HG02798 (cell line): ENCODE measurements at regions not wholly inside any gene's neighbourhood (a gene's known extent, or its start where the extent isn't known, plus 50 kb on each side); places are given as distances from the start of the nearest gene placed in this dataset.
A peak's percentile ranks its signal among the peaks of the same experiment; 100 is the strongest.

Experiments
- ATAC-seq: cut with Tn5 transposase; IDR thresholded peaks from one replicate; pipeline ENCODE4 v1.9.1; 2021; ENCODE audit warnings: mild to moderate bottlenecking; ENCODE audit not compliant: unreplicated experiment, poor library complexity

DNA sequence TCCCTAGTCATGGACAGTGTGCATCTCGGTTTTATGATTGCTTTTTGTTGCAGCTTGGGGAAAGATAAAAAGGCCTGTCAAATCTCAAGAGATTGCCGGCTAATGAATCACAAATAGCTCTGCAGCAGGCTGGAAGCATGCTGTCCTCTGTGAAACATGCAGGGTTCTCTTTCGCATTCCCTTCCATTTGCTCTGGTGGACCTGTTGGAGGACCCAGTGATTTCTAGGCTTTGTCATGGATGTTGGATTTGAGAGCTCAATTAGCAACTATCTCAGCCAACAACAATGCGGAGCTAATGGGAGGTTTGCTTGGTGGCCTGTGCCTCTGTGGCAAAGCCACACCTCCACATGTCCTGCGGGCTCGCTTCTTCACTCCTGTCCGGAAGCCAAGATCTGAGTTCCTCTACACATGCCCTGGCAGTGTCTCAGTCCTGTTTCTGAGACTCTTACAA is 418.1 kb upstream of the ARGLU1 start:
- ATAC-seq = no peak

DNA sequence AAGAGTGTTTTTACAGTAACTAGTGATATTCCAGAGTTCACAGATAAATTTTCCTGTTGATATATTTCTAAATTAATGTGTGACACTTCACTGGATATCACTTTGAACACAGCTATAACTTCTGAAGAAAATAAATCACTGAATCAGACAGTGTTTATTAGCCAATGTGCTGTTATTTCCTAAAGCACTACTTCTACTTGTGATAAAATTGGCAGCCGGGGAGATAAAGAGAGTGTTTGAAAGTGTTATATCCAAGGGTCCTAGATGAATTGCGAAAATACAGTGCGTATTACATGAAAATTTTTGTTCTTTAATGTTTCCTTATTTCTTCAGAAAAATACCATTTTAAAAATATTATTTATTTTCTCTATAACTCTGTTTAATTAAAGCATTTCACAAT is 417.5 kb upstream of the ARGLU1 start:
- ATAC-seq = no peak

DNA sequence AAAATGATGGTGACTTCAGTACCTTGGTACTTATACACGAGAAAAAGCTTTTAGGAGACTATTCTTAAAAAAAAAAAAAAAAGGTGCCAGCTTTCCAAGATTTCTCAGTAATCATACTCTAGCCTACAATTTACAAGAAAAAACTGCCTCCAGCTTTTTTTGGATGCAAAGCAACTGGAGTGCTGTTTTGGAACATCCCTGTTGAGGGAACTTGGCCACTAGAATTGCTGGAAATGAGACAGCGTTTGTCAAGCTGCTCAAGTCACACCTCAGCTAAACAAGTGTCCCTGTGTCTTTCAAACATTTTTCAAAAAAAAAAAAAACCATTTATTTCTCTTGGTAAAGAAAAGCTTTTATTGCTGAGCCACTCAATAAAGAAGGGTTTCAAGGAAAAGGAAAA is 413.1 kb upstream of the ARGLU1 start:
- ATAC-seq = no peak

DNA sequence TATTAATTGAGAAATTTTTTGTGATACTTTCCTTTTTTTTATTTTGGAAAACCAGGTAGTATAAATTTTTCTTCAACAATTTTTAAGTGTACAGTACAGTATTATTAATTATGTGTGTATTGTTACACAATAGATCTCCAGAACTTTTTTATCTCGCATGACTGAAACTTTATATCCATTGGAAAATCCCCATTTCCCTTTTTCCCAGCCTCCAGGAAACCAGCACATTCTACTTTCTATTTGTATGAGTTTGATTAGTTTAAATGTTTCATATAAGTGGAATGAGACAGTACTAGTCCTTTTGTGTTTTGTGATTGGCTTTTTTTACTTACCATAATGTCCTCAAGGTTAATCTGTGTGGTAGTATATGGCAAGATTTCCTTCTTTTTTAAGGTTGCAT is 399.5 kb upstream of the ARGLU1 start:
- no peak for ATAC-seq

DNA sequence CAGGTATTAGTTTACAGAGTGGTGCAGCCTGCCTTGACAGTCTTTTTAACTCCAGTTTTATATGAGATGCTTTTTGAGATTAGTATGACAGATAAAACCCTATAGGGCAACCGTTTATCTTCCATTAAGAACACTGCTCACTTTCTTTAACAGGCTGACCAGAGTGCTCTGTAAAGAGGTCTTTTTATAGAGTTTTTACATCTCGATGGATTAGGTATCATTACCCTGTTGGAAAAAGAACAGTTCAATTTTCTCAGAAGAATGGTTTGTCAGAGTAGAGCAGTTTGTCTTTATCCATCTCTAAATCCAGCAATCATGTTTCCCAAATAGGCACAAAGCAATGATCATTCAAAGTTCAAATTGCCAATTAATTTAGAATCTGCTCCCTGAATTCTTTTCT is 395.2 kb upstream of the ARGLU1 start:
- ATAC-seq = no peak

DNA sequence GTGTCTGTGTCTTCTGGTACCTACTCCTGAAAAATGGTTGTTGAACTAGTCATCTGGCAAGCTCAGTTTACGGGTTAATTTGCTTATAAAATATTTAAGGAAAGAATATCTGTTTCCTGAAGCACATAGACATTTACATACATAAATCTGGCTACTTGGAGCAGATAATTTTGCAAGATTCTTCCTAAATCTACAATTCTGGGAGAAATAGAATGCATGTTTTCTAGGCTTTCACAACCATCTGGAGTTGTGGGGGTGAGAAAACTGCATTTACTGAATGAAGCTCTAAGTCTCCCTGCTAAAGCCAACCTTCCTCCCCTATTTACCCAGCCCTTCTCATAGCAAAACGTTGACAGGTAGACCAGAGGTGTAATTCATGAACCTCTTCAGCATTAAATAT is 393.7 kb upstream of the ARGLU1 start:
- ATAC-seq = no peak

DNA sequence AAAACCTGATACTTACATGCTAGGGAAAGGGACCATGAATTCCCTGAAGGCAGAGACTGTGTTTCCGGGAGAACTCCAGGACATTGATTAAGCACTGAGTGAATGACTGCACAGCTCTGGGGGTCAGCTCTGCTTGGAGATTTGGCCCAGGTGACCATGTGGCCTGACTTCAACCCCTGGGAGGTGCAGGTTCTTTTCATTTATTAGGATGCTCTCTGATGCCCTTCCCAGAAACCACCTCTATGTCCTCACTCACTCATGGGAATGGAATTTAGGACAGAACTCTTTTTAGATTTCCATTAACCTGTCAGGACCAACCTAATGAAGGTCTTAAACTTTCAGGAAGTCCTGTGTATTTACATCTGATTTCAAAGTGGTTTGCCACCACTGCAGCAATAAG is 393.3 kb upstream of the ARGLU1 start:
- ATAC-seq = no peak

DNA sequence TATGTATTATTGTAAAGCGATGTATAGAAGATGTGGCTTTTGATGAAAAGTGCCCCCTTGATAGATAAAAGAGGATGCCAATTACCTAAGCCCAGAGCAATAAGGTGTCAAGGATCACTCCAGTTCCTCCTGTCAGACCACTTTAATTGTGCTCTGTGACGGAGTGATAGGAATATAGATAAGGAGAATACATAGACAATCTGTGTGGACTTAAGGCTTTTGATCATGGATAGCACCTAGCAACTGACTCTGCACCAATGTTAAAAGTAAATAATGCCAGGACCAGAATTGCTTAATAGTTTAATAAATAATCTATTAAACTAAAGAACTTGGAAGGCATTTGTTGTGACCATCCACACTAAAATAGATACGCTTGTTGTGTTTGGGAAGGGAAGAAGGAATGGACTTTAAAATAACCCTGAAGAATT is 390.7 kb upstream of the ARGLU1 start:
- ATAC-seq = no peak

DNA sequence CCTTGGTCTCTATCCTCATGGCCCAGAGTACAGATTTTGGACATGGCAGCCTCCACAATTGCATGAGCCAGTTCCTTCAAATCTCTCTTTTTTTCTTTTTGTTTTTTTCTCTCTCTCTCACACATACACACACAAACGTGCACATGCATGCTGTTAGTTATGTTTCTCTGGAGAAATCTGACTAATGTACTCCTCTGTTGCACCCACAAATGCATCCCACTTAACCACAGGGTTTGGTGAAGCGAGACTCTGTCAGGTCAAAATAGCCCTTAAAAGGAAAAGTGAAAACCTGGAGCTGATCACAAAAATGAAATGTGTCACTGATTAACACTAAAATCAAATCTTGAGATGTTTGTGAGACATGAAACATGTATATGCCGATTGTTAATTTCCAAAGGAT is 374.6 kb upstream of the ARGLU1 start:
- ATAC-seq = no peak

DNA sequence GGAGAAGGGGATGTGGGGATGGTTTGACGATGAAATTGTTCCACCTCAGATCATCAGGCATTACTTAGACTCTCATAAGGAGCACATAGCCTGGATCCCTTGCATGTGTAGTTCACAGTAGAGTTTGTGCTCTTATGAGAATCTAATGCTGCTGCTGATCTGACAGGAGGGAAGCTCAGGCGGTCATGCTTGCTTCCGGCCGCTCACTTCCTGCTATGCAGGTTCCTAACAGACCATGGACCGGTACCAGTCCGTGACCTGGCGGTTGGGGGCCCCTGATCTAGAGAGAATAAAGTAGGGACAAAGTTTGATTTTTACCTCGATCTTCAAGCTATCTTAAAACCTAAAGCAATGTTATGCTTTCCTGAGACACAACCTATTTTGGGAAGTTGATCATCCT is 373.8 kb upstream of the ARGLU1 start:
- ATAC-seq = no peak

DNA sequence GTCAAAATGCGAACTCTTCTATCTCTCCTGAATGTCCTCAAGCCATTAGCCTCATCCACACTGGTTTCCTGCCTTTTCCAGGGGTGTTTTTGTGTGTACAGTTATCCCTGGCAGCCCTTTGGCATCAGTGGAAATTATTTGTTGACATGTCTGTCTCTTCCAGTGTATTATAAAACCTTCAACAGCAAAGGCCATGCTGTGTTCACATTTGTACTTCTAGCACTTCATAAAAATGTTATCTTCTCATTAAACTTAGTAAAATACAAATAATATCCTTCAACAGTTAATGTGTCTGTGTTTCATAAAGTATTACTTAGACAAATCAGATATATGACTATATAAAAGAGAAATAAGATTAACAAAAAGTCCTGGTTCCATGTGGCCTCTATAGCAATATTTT is 359.5 kb upstream of the ARGLU1 start:
- ATAC-seq = no peak

DNA sequence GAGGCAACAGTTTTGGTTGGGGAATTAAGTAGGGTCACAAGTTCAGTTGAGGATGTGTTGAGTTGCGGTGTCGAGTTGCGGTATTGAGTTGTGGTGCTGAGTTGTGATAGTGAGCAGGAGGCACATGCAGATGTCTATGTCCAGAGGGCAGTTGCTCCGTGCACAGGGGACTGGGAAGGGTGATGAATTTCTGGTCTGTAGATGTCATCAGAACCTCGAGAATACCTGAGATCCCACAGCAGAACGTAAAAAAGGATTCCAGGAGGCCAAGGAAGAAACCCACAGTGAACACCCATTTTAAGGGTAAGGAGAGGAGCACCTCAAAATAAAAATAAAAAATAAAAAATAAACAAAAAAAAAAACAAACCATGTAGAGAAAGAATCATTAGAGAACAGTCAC is 354.4 kb upstream of the ARGLU1 start:
- ATAC-seq = no peak

DNA sequence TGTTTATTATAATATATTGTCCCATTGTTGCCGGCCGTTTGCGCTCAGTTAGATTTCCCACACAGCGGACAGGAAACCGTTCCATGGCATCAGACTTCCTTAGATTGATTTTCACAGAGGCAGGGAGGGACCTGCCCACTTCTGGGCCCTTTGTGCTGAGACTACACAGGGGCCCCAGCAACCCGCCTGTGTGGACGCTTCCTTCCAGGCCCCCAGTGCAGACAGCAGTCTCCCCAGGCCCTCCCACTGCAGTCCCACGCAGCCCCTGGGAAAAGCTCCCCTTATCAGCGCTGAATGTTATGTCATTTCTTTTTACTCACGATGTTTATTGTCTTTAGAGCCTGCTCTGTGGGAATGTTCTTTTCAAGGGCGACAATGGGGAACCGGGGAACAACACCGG is 351.7 kb upstream of the ARGLU1 start:
- ATAC-seq = no peak

DNA sequence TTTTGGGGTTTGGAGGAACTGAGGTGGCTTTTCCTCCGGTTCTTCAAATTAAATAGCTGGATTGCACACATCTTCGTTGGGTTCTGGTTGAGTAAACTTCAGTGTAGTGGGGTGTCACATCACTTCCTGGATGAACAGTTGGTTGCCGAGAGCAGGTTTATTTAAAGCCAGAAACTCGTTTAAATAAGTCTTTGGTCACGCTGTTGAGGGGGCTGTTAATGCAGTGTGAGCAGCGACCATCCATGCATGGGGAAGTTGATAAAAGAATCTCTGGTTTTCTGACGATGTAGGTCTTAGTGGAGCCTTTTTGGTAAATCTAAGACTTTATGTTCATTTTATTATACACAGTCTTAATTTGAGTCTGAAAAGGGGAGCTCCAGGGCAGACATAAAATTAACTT is 351.2 kb upstream of the ARGLU1 start:
- ATAC-seq = no peak

DNA sequence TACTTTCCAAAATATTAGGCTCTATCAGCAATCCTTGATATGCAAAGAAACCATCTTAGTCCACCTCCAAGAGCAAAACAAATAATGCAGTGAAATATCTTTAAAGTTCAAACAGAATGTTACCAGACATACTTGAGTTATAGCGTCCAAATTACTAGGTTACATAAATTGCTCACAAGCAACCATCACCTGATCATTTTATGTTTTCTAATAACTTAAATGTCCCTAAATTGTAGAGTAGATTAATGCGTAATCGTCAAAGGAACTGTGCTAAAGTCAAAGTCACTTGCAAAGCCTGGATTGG is 350.6 kb upstream of the ARGLU1 start:
- no peak for ATAC-seq

DNA sequence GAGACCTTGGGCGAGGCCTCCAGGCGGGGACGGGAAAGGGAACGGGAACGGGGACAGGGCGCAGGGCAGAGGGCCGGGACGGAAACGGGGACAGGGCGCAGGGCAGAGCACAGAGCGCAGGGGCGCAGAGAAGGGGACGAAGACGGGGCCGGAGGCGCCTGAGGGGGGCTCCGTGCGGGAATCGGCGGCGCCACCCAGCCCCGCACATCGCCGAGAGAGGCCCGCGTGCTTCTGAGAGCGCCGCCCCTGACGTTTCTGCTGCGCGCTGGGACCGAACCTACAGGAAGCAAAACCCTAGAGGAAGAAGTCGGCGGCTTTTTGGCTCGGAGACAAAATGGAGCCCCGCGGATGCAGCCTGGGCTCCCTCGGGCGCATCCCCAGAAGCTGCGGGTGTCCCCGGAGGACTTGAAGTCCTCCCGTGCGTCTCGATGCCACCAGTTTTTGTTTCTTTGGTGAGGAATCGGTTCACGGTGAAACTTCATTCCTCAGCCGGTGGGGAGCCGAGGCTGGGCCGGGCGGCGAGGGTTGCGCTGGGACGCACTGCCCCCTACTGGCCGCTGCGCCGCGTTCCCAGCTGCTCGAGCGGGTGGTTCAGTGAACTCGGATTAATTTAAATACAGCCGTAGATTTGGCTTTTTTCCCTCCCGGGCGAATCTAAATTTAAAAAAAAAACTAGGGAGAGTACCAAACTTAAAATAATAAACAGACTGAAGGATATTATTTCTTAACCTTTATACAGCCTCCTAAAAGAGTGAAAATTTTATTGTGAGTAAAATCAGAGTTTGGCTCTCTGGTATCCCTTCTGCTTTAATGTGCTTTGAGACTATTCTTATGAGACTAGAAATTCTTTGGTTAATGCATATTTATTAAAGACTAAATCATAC is 350.0 kb upstream of the ARGLU1 start:
- ATAC-seq = peak; percentile 96

DNA sequence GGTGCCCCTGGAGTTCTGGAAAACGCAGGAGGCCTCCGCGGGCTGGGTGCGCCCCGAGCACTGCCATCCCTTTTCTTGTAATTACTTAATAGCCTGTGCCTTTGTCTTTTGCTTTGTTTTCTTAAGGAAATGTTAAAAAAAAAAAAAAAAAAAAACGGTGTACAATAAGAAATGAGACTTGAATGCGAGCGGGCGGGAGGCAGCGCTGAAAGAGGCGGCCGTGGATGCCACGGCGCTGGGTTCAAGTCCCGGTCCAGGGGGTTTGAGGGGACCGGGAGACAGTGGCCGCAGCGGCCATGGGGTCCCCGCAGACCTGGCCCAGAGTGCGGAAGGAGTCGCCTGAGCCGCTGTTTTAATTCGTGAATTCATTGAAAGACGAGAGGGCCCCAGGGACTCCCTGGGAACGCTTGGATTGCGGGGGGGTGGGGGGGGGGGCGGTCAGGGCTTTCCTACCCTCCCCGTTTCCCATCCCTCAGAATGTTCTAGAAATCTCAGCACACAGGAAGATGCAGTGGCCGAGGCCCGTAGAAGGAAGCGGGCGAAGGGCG is 349.2 kb upstream of the ARGLU1 start:
- ATAC-seq = no peak

DNA sequence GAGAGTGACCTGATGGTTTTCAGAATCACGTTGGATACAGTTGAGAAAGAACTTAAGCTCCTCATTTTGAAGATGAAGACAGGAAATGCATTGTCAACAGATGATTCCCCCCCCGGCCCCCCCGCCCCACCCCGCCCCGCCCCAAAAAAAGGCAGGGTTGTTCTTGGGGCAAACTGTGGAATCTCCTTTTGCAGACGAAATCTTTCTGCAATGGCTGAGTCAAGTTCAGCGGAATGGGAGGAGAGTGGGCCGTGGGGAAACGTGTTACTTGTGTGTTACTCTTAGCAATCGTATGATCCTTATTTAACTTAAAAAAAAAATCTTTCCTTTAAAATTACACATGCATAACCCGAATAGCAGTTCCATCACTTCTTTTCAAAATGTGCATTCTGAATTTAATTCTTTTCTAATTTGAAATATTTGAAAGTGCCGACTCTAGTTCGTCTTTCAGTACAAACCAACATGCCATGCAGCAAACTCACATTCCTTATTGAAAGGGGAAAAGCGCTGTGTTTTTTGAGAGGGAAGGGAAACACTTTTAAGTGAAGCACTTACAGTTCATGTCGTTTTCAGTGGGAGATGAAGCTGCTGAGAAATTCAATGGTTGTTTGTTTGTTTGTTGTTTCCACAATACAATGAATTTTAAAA is 348.5 kb upstream of the ARGLU1 start:
- ATAC-seq = no peak

DNA sequence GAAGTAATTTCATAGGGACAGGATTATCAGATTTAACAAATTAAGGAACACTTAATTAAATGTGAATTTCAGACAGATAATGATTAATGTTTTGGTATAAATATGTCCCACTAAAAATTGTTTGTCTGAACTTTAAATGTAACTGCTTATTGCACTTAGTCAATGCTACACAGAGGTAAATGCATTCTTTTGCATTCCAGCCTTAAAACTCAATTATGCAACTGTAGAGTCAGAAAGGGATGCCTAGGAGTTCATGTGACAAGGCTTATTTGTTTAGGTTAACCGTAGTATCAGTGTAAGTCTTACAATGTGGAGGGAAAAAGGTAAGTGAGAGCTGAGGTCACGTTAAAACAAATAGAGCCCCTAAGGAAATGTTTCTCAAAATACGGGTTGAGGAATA is 347.2 kb upstream of the ARGLU1 start:
- ATAC-seq = no peak

DNA sequence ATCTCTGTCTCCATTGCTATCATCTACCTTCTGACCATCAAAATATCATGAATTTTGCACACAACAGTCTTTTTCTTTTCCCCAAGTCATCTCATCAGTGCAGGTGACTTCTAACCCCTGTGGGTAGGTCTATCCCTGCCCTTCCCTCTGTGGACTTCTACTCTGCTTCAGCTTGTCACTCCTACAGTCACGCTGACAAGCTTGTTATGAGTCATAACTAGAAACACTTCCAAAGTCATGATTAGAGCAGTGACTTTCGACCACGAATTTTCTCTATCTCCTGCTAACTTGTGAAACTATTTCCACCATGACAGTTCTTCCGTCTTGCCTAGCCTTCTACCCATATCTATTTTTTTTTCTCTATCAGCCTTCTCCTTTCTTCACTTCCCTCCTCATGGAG is 343.7 kb upstream of the ARGLU1 start:
- ATAC-seq = no peak

DNA sequence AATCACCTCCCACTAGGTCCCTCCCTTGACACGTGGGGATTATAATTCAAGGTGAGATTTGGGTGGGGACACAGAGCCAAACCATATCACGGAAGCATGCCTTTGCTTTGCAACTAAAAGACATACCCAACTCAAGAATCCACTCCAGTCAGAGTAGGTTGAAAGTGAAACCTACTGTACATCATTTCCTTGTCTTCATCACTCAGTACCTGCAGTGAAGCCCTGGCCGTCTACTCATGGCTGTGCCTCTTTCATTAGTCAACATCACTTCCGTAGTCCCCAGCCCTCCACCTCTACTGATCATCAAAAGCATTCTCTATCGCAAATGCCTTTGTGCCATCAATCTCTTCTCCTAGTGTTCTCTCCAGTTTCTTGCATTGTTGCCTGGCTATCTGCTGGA is 343.1 kb upstream of the ARGLU1 start:
- ATAC-seq = no peak
